Esophagus squamous epithelium (tissue), 4 donors: ENCODE measurements at regions not wholly inside any gene's neighbourhood (a gene's known extent, or its start where the extent isn't known, plus 50 kb on each side); places are given as distances from the start of the nearest gene placed in this dataset.

Experiments
- POLR2A ChIP-seq, 4 donors: fragments of 450-650 bp; IDR thresholded peaks; one replicate each; pipeline ENCODE4 v1.6.1; 2017; ENCODE audit warnings: antibody characterized with exemption in 4 of 4, mild to moderate bottlenecking in 4 of 4, moderate library complexity in 3 of 4
- TF ChIP-seq, protein P1 (sequence below), 6 experiments: fragments of 450-650 bp in 4 of 6; fragments of 200-600 bp in 2 of 6; sonication (generic) in 2 of 6; IDR thresholded peaks; one replicate each; pipeline ENCODE4 v1.5.1; 2016 to 2019; ENCODE audit warnings: antibody characterized with exemption in 6 of 6, mild to moderate bottlenecking in 4 of 6, moderate library complexity in 4 of 6

DNA sequence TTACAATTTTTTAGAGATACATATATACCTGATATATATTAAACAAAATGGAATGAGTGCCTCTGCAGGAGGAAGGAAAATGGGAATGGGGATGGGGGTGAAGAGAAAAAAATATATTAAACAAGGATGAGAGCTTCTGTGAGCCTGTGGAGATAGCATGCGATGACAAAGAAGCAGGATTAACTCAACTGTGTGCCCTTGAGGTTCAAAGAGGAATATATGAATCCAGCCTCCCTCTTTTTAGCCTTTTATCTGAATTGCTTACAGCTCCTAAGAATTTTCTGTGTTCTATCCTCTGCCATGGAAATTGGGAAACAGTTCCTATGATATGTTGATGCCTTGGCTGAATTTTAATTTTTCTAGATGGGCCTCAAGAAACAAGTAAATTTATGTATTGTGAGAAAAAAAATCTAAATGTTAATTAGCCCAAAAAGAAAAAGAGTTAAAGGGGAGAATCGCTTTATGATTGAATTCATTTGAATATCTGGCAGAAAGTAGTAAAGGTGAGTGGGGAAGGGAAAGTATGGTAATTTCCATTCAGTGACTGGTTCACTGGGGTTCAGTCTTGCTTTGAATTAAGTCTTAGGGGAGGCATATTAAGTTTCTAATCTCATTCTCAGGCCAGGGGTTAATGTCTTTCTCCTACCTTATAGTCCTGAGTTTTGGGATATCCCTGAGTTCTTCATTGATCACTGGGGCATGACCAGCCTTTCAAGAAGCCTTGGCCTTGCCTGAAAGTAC lies 106.3 kb upstream of the HMCN1 start:
- TF ChIP-seq, protein P1, sequence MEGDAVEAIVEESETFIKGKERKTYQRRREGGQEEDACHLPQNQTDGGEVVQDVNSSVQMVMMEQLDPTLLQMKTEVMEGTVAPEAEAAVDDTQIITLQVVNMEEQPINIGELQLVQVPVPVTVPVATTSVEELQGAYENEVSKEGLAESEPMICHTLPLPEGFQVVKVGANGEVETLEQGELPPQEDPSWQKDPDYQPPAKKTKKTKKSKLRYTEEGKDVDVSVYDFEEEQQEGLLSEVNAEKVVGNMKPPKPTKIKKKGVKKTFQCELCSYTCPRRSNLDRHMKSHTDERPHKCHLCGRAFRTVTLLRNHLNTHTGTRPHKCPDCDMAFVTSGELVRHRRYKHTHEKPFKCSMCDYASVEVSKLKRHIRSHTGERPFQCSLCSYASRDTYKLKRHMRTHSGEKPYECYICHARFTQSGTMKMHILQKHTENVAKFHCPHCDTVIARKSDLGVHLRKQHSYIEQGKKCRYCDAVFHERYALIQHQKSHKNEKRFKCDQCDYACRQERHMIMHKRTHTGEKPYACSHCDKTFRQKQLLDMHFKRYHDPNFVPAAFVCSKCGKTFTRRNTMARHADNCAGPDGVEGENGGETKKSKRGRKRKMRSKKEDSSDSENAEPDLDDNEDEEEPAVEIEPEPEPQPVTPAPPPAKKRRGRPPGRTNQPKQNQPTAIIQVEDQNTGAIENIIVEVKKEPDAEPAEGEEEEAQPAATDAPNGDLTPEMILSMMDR (IDR thresholded peaks at IDR 0.05): no peak
- TF ChIP-seq POLR2A (IDR thresholded peaks at IDR 0.05): no peak
